ENCODE measurements at regions not wholly inside any gene's neighbourhood (a gene's known extent, or its start where the extent isn't known, plus 50 kb on each side); places are given as distances from the start of the nearest gene placed in this dataset.

- Histone ChIP-seq H3T11ph (ENCODE audit: low read length) (no peak overlapping the region), H2BK20ac (ENCODE audit: low read depth, low read length, poor library complexity, severe bottlenecking) (no peak overlapping the region), H3K27me3 (ENCODE audit: insufficient read depth, low read length) (no peaks in the 10 kb centered on the region), H3K4ac (ENCODE audit: low read depth, low read length) (no peak overlapping the region), H2BK15ac (ENCODE audit: low read depth, low read length) (no peak overlapping the region), H3K4me1 (ENCODE audit: insufficient read depth, low read length) (no peaks in the 10 kb centered on the region), H2BK120ac (ENCODE audit: low read depth, low read length, poor library complexity, severe bottlenecking) (no peak overlapping the region), H4K5ac (ENCODE audit: insufficient read length, low read depth, low read length) (no peak overlapping the region), H3K79me2 (ENCODE audit: insufficient read depth, low read length) (no peaks in the 10 kb centered on the region), H4K20me1 (ENCODE audit: control insufficient read depth, insufficient read depth, insufficient read length) (no peaks in the 10 kb centered on the region), H2AK5ac (ENCODE audit: insufficient read length, low read length) (no peak overlapping the region), H3K18ac (ENCODE audit: insufficient read length, low read depth, low read length) (no peak overlapping the region), H3K23ac (ENCODE audit: insufficient read length, low read depth, low read length) (no peak overlapping the region), H3K27ac (ENCODE audit: insufficient read length, low read depth, low read length) (no peak overlapping the region), H3K9ac (ENCODE audit: extremely low read depth, insufficient read length, low read length) (no peak overlapping the region), H3K79me1 (ENCODE audit: insufficient read depth, low read depth, low read length, poor library complexity, severe bottlenecking) (no peaks in the 10 kb centered on the region), H3K56ac (ENCODE audit: insufficient read length, low read depth, low read length) (no peak overlapping the region), H3K4me2 (ENCODE audit: insufficient read depth, insufficient read length, low read length) (no peak overlapping the region), H3K23me2 (ENCODE audit: insufficient read length, low read depth, low read length, poor library complexity, severe bottlenecking) (no peaks in the 10 kb centered on the region), H3K14ac (ENCODE audit: insufficient read depth, low read length) (no peak overlapping the region), H2BK12ac (ENCODE audit: insufficient read length, low read depth, low read length) (no peak overlapping the region), H2BK5ac (ENCODE audit: insufficient read length, low read length) (no peak overlapping the region), H2AFZ (ENCODE audit: low read length) (no peak overlapping the region), H4K91ac (ENCODE audit: insufficient read length, low read depth, low read length) (no peak overlapping the region), H4K8ac (replicated peaks; ENCODE audit: insufficient read length, low read depth, low read length) (no peak overlapping the region), H3K9me3 (ENCODE audit: control insufficient read depth, low read depth, low read length) (no peaks in the 10 kb centered on the region)
- no peaks in the 10 kb centered on the region for H3K9me3 Mint-ChIP-seq
- no peak overlapping the region for H3K4me3 Mint-ChIP-seq
- TF ChIP-seq CTCF (conservative IDR thresholded peaks at IDR 0.05), result no peak
- DNase-seq, result no peak
- no peak overlapping the region for H3K27ac Mint-ChIP-seq
- WGBS (ENCODE audit: extremely low coverage, insufficient read length, low lambda C conversion rate), result no CpG with 5 or more reads among the region's 2 CpGs
- peaks cover 0 to 8% of the 10 kb centered on the region in 2 experiments; a peak in 1 of 4 replicates for H3K4me1 Mint-ChIP-seq
- H3K27me3 Mint-ChIP-seq (ENCODE audit: low read depth), result peaks cover 4% of the 10 kb centered on the region
- H3K36me3 Mint-ChIP-seq (ENCODE audit: insufficient read depth in 1 of 3, low read depth in 3 of 3), result no peaks in the 10 kb centered on the region
Observed at GRCh38 chr13:21980049-21980448, 309.2 kb downstream of the FGF9 start.
